GM12875 (cell line): ENCODE measurements at regions not wholly inside any gene's neighbourhood (a gene's known extent, or its start where the extent isn't known, plus 50 kb on each side); places are given as distances from the start of the nearest gene placed in this dataset.
"Not testable (repeated sequence)": the region's sequence is repeated elsewhere in the genome, so short reads cannot be mapped to it uniquely, and the experiment has no call there.

Experiments used
- H3K4me3 ChIP-seq: one replicate; pipeline ENCODE4 v1.5.1; 2011; ENCODE audit warnings: low read depth, low read length, control low read depth
- CTCF ChIP-seq: IDR thresholded peaks from 2 replicates; pipeline ENCODE4 v1.5.1; 2011; ENCODE audit warnings: low read depth, mild to moderate bottlenecking, control low read depth, inconsistent platforms, low read length, moderate library complexity, borderline replicate concordance; ENCODE audit not compliant: insufficient read depth

DNA sequence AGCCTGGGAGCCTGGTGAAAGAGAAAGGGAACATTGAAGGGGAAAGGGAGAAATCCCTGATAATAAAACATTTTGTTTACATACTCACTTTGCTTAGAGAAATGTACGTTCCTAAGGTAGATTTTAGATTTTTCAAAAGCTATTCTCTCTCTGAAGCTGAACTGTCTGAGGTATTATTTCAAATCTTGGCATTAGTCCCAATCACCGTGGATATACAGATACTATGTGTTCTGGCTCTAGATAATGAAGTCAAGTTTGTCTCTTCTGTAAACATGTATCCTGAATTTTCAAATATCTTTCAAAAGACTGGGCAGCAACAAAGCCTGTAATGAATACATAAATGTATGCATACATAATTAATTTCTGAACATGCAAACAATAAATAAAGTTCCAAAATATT, 1104.2 kb upstream of the FAM98A start:
- no peak overlapping the region for H3K4me3 ChIP-seq
- TF ChIP-seq CTCF = no peak

- H3K4me3 ChIP-seq = not testable (repeated sequence)
These were observed 1103.3 kb upstream of the FAM98A start for GRCh38 chr2:34702391-34702790.

- H3K4me3 ChIP-seq = not testable (repeated sequence)
These were observed 1078.5 kb upstream of the FAM98A start for GRCh38 chr2:34677591-34677990.

- H3K4me3 ChIP-seq = not testable (repeated sequence)
These were observed 1078.0 kb upstream of the FAM98A start for GRCh38 chr2:34677119-34677531.

- no peak for TF ChIP-seq CTCF
- no peak overlapping the region for H3K4me3 ChIP-seq
These were observed 1071.4 kb upstream of the FAM98A start for GRCh38 chr2:34670482-34670881.

DNA sequence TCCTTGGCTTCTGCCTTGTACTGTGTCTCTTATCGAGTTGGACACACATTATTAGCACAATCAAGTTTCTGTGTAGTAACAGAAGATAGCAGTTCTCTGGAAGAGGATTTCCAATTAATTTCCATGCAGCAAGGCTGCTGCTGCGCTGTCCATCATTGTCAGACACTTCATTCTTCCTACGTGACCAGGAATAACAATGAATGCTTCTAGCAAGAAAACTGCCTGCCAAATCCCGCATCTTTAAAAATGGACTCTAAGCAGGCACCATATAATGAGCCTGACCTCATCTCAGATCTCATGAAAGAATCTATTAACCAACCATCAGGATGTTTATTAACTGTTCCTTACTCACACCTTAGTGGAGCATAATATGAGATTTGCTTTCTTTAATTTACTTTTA, 1067.7 kb upstream of the FAM98A start:
- no peak overlapping the region for H3K4me3 ChIP-seq
- no peak for TF ChIP-seq CTCF

DNA sequence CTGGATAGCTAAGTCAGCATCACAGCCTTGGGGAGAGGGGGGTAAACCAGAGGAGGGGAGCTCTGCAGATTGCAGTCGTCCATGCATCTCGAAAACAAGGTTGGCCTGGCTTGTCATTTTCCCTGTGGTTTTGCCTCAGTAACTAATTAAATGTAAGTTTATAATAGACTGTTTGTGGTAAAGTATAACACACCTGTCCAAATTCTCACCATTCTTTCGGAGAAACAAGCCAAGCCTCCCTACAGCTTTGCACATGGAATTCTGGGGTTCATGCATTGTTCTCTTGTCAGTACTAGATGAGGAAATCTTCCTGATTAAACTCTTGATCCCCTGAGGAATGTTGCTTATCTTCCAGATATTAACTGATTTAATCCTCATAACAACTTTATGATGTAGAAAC, 1065.2 kb upstream of the FAM98A start:
- no peak for TF ChIP-seq CTCF

GRCh38 chr2:34663314-34663713, 1064.2 kb upstream of the FAM98A start:
- TF ChIP-seq CTCF = no peak
- no peak overlapping the region for H3K4me3 ChIP-seq

More for the DNA sequence above, 1065.2 kb upstream of the FAM98A start:
- no peak overlapping the region for H3K4me3 ChIP-seq

GRCh38 chr2:34660741-34661140, 1061.6 kb upstream of the FAM98A start:
- no peak overlapping the region for H3K4me3 ChIP-seq
- no peak for TF ChIP-seq CTCF
